NCI-H2107 treated with DMSO at 0.1 percent for 48 hours (cell line): ENCODE measurements at regions not wholly inside any gene's neighbourhood (a gene's known extent, or its start where the extent isn't known, plus 50 kb on each side); places are given as distances from the start of the nearest gene placed in this dataset.
"Not testable (repeated sequence)": the region's sequence is repeated elsewhere in the genome, so short reads cannot be mapped to it uniquely, and the experiment has no call there.

ENCODE experiments used
- DNase-seq: peaks from one replicate; lab custom pipeline; 2025; ENCODE audit not compliant: unreplicated experiment; lab: John Stamatoyannopoulos, UW

- no peak for DNase-seq
Observed at GRCh38 chr12:13404111-13404628, 207.6 kb downstream of the EMP1 start.

- DNase-seq: not testable (repeated sequence)
Observed at GRCh38 chr12:13391375-13391774, 194.8 kb downstream of the EMP1 start.

- no peak for DNase-seq
Observed at GRCh38 chr12:13390918-13391317, 194.4 kb downstream of the EMP1 start.

GRCh38 chr12:13390381-13390861 is 193.9 kb downstream of the EMP1 start:
- peak; percentile 88 for DNase-seq

- DNase-seq: no peak
Observed at GRCh38 chr12:13387101-13387500, 190.6 kb downstream of the EMP1 start.

- DNase-seq: no peak
Observed at GRCh38 chr12:13386323-13387039, 190.0 kb downstream of the EMP1 start.

- no peak for DNase-seq
Observed at GRCh38 chr12:13383379-13383778, 186.9 kb downstream of the EMP1 start.

- DNase-seq: no peak
Observed at GRCh38 chr12:13380297-13380696, 183.8 kb downstream of the EMP1 start.

DNA sequence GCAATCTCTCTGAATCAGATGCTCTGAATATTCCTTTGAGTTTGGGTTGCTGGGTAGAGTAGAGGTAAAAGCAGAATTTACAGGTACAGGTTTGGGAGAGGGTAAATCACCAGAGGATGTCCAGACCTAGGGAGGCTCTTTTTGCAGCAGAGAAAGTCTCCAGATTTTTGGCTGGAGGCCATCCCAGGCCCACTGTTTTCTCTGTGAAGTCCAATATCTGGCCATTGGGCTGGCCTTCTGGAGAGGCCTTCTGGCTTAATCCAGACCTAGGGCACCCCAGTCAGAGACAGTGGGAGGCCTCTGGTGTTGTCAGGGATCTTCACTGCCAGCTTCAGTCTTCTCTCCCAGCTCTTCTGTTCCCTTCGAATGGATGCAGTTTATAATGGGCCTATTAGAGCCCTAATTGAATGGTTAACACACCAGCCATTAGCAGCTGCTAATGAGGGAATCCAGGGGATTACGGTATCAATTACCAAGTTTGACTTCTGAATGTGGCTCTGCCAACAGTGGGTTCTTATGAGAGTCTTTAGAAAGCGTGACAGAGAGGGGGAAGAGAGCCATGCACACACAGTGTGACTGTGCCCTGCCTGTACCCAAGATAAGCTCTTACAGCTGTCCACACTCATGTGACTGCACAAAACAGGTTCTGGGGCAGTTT is 183.1 kb downstream of the EMP1 start:
- DNase-seq: no peak

DNA sequence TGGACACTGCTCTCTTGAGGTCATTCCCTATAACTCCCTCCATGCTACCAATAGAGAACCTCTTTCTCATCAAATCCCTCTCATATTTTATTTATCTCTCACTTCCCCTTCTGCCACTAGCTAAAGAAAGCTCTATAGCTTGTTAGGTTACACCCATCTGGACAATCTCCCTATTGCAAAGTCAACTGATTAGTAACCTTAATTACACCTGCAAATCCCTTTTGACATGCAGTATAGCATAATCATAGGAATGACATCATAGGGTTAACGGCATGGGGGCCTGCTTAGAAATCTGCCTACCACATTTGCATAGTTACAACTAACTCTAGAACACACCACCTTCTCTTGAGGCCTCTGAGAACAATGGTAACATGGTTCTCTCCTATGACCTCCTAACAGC is 181.2 kb downstream of the EMP1 start:
- DNase-seq: no peak

- DNase-seq: no peak
Observed at GRCh38 chr12:13376610-13377373, 180.3 kb downstream of the EMP1 start.

GRCh38 chr12:13375583-13376345 is 179.2 kb downstream of the EMP1 start:
- DNase-seq: no peak

DNA sequence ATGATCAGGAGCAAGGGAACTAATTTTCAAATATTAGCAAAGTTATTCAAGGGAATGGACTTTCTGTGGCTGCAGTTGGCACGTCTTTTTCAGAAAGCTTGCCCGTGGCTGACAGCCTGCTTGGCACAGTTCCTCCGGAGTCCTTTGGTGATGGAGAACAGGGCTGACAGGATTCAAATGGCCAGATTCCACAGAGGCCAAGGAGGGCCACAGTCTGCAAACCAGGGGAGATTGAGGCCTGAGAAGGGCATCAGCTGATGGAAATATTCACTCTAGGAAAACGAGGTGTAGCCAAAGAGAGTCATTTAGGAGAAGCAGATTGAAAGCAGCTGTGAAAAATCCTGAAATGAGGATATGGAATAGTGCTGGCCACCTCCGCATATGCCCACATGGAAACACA is 178.3 kb downstream of the EMP1 start:
- no peak for DNase-seq

DNA sequence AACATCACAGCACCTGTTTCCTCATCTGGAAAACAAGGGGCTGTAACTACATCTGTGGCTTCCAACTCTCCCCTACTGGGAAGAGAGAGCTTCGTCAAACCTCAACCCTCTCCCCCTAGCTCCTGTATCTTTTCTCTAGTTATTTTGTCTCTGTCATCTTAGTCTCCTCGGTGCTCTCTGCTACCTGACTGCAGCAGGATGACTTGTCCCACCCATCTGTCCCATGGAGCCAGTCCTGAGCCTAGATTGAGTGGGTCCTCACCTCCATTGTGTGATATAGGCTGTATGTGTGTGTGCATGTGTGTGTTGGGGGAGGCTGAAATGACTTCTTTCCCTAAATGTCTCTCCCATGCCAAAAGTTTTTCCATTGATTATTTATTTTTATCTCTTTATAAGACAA is 177.3 kb downstream of the EMP1 start:
- no peak for DNase-seq

GRCh38 chr12:13373131-13373530 is 176.6 kb downstream of the EMP1 start:
- no peak for DNase-seq

- no peak for DNase-seq
Observed at GRCh38 chr12:13372386-13372785, 175.9 kb downstream of the EMP1 start.

DNA sequence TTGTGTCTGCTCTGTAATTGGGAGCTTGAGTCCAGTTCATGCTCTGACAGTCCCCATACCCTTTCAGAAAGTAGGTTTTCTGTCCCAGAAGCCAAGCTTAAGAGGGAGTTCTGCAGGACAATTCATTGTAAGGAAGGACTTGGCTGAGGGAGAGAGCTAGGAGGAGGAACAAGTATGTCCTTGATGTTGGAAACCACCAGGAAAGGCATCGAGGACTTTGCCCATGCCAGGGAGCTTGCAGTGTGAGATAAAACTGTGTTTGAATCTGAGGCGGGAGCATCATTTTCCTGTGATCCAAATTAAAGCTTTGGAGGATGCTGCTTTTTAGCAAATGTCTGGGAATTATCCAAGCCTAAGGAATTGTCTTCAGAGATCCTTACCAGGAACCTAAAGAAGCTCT is 175.3 kb downstream of the EMP1 start:
- no peak for DNase-seq

DNA sequence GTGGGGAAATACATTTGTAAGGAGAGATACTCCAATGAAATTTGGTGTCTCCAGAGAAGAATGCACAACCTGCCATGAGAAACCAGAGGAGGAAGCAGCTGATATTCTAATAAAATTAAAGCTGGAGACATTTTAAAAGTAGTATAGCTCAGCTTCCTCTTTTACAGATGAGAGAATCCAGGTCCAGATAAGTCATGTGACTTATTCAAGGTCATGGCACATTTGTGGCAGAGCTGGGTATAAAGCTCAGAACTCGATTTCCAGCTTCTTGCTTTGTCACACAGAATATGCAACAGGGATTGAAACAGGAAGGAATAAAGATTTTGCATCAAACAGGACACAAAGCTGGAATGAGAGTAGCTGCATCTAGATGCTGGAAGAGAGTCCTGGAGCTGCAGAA is 174.8 kb downstream of the EMP1 start:
- DNase-seq: no peak

- peak; percentile 27 for DNase-seq
Observed at GRCh38 chr12:13369474-13370056, 173.0 kb downstream of the EMP1 start.

DNA sequence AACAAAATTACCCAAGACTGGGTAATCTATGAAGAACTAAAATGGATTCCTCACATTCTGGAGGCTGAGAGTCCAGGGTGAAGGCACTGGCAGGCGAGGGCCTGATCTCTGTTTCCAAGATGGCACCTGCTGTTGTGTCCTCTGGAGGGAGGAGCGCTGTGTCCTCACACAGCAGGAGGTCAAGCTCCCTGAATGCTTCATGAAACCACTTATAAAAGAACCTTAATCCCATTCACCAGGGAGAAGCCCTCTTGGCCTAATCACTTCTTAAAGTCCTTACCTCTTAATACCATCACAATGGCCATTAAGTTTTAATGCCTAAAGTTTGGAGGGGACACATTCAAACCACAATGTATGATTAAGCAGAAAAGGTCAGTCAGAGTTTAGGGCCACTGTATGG is 172.4 kb downstream of the EMP1 start:
- DNase-seq: no peak

- no peak for DNase-seq
Observed at GRCh38 chr12:13368431-13368830, 171.9 kb downstream of the EMP1 start.
